Stimulated activated CD4-positive, alpha-beta T cell treated with anti-CD3 and anti-CD28 coated beads, TNF-alpha, amount 100 ng/mL, for 24 hours (primary cell): ENCODE measurements at regions not wholly inside any gene's neighbourhood (a gene's known extent, or its start where the extent isn't known, plus 50 kb on each side); places are given as distances from the start of the nearest gene placed in this dataset.

Experiments used
- DNase-seq, 3 experiments: peaks; one replicate each; pipeline ENCODE4 v3.0.0-alpha.2; 2020; ENCODE audit warnings: low read depth in 3 of 3

DNA sequence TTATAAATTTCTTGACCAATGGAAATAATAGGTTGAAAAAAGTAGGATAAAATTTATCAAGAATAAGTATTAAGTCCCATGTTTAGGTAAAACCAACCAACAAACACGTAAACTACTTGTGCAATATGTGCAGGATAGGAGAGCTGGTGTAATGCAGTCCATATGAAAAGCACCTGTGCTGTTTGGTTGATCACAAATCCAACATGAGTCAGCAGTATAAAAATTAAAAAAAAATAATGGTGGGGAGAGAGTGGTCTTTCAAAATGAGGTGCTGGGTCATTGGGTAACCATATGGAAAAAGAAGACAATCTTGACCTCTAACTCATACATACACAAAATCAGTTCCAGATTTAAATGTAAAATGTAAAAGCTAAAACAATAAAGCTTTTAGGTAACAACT, 181.8 kb downstream of the HS3ST3B1 start:
- DNase-seq, result no peak

- no peak for DNase-seq
Measured at GRCh38 chr17:14481664-14482063, 180.8 kb downstream of the HS3ST3B1 start.

DNA sequence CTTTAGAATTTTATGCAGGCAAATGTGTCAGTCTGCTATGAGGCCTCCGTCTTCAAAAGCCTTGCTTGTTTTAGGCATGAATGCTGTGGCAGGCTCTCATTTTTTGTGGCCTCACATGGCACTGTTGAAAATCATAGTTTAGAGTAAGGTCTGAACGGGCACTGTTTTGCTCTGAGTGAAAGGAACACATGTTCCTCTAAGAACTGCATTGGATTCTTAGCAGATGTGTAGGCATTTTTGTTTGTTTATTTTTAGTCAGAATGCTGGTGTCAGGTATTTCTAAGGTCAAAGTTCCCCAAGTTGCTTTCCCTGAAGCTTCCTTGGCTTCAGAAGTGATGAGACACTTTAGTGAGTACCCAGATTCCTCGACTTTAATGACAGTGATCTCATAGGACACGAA, 173.7 kb downstream of the HS3ST3B1 start:
- no peak for DNase-seq

GRCh38 chr17:14471052-14471451, 170.2 kb downstream of the HS3ST3B1 start:
- no peak for DNase-seq

DNA sequence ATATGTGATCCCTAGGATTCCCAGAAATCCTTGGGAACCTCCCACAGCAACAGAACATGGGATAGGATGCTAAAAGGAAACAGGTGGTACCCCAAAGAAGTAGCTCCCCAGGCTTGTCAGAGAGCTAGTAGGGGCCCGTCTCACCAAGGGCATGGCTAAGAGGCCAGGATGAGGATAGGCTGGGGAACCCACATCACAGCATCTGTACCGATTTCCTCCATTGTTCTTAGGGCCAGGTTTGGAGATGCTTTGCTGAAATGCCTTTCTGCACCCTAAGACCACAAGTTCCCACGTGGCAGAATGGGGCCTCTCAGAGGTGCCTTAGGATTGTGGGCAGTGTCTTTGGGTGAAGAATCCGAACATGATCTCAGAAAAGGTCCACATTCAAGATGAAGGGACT, 169.5 kb downstream of the HS3ST3B1 start:
- no peak for DNase-seq

GRCh38 chr17:14469971-14470370, 169.1 kb downstream of the HS3ST3B1 start:
- DNase-seq, result no peak

DNA sequence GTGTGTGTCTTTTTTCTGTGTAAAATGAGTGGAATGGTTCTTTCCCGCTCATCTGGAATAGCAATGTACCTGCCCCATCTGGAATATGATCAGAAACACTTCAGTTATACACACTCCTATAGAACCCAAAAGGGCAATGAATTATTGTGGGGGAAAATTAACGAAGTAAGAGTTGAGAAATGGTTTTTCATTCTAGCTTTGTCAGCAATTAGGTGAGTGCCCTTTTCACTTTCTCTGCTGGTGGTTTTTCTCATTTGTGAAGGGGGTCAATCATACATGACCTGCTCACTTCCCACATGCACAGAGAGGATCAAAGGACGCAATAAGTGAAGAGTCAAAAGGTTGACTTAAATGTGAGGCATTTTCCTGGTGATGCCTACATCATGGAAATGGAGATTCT, 168.0 kb downstream of the HS3ST3B1 start:
- no peak for DNase-seq

DNA sequence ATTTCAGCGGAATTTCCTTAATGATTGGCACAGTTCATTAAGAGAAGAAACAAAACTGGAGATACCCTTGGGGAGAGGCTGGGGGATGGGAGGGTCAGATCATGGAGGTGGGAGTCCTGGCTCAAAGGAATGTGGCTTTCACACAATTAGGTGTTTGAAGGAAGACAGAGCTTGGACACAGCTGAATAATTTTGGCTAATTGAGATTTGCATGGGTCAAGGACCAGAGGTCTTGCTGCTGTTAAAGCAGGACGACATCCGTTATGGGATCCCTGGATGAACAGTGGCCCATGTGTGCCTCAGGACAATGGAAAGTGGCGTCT, 160.3 kb downstream of the HS3ST3B1 start:
- no peak for DNase-seq

GRCh38 chr17:14460516-14461226, 159.8 kb downstream of the HS3ST3B1 start:
- no peak for DNase-seq

DNA sequence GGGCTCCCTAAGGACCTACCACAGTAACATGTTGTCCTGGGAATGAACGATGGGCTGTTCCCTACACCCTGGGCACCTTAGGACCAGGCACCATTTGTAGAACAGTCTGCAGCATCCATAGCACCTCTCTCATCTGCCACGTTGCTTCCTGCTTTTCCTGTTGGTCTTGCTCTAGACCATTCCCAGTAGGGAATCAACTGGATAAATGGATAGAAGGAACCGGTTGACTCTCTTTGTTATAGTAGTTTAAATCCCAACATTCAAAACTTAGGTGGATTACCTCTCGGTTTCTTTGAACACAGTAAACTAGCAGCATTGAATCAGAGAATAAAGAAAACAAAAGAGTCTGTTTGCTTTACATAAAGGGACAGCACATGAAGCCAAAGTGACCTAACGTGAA, 159.1 kb downstream of the HS3ST3B1 start:
- no peak for DNase-seq

- DNase-seq, result no peak
Measured at GRCh38 chr17:14458724-14459123, 157.8 kb downstream of the HS3ST3B1 start.

GRCh38 chr17:14454746-14455145, 153.9 kb downstream of the HS3ST3B1 start:
- DNase-seq, result no peak

GRCh38 chr17:14452856-14453255, 152.0 kb downstream of the HS3ST3B1 start:
- no peak for DNase-seq

DNA sequence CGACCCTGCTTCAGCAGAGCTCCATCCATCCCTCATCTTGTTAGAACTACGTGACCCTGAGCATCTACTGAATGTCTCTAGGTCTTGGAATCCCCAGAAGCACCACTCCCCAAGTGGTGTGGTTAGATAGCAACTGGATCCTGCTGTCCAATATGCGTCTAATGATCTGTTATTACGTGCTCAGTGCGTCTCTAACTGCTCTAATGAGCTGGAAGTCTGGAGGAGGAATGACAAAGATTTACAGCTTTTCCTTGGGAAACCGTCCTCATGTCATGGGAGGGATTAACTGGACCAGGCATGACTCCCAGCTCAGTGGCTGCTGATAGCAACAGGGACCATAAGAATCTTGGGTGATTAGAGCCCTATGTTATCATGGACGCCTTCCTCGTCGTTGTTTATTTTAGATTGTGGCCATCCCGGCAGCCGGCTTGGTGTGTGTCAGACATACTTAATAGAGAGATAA, 150.9 kb downstream of the HS3ST3B1 start:
- DNase-seq, result no peak

DNA sequence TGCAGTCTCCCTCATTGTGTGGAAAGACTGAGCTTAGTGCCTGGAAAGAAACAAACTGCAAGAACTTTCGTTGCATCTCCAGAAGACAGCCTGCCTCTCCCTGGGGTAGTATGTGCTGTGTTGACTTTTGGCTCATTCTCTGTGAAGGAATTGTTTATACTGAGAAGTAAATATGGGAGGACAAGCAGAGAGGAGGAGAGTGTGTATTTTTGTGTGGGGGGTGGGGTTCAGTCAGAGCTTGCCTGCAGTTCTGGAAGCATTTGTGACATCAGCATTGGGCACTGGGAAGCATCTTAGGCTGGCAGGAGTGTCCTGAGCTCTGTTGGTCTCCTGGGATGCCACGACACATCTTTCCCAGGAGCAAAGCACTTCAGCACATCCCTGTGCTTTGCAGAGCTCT, 147.9 kb downstream of the HS3ST3B1 start:
- DNase-seq, result no peak

GRCh38 chr17:14446825-14447224, 145.9 kb downstream of the HS3ST3B1 start:
- DNase-seq, result no peak

GRCh38 chr17:14444915-14445314, 144.0 kb downstream of the HS3ST3B1 start:
- no peak for DNase-seq

DNA sequence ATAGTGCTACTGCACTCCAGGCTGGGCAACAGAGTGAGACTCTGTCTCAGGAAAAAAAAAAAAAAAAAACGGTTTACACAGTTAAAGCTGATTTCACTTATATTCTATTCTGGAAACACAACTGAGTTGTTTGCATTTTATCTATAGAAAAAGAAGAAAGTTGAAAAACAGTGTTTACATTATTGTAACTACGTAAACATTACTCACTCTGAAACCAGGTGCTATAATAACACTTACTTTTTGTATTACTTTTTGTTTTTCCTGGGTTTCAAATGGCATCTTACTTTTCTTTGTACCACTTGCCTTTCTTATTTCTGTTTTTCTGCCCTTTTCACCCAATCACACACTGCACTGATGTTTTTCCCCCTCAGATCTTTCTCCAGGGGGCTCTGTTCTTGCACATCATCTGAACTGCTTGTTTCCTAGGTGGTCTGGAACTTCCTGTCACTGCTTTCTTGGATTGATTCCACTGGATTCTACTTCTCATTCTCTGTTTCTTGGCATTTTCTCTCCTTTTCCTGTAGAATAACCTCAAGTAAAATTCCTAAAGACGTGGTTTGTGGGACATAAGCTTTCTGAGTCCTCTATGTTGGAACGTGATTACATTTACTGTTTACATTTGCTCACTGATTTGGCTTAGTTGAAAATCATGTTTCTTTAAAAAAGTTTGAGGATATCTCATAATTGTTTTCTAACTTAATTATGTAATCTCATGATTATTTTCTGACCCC, 142.1 kb downstream of the HS3ST3B1 start:
- no peak for DNase-seq

DNA sequence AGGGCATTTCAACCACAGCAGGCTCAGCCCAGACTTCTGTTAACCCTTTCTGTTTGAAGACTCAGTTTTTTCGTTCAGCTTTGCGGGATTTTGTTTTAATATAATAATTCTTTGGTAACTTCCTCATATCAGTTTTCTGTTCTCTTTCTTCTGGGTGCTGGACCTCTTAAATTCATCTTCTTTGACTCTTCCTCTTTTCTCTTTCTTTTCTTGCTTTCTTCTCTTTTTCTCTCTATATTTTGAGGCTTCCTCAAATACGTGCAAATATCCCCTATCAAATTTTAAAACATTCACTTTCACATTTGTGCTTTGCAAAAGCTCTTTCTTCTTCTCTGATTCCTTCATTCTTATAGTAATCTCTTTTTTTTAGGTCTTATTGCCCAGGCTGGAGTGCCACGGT, 136.3 kb downstream of the HS3ST3B1 start:
- DNase-seq, result no peak

GRCh38 chr17:14436266-14436665, 135.4 kb downstream of the HS3ST3B1 start:
- no peak for DNase-seq

- DNase-seq, result no peak
Measured at GRCh38 chr17:14434506-14434905, 133.6 kb downstream of the HS3ST3B1 start.

DNA sequence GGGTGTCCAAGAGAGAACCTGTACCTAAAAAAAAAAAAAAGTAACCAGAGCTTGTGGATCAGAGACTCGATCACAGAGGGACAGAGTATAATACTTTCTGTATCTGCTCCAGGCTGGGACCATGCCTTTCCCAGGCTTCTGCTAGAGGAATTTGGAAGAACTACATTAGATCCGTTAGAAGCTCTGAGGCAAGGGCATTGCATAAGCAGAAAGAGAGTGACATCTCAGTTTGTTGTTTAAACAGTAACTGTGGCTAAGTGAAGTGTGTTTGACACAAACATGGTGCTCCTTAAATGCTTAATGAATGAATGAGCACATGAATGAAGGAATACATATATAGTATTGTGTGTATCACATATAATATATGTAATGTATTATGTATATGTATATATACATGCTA, 131.2 kb downstream of the HS3ST3B1 start:
- no peak for DNase-seq

GRCh38 chr17:14429084-14429483, 128.2 kb downstream of the HS3ST3B1 start:
- DNase-seq, result no peak

GRCh38 chr17:14428648-14429029, 127.8 kb downstream of the HS3ST3B1 start:
- DNase-seq, result peak in 1 of 3 experiments; percentile 22
